AG04450 (cell line): ENCODE measurements at regions not wholly inside any gene's neighbourhood (a gene's known extent, or its start where the extent isn't known, plus 50 kb on each side); places are given as distances from the start of the nearest gene placed in this dataset.

Experiments used
- CTCF ChIA-PET: fragments of 300-600, 350-600 bp; formaldehyde crosslinking; extraction: SDS; loops from one replicate; lab custom pipeline; 2022; ENCODE audit warnings: antibody characterized with exemption, inconsistent platforms; lab: Charles Lee
- POLR2A ChIA-PET: fragments of 350-600 bp; formaldehyde crosslinking; extraction: SDS; loops from one replicate; lab custom pipeline; 2021; ENCODE audit warnings: antibody characterized with exemption, inconsistent platforms; lab: Yijun Ruan, JAX
- DNase-seq: peaks from one replicate; pipeline ENCODE4 v3.0.0-alpha.2; 2011; ENCODE audit warnings: low read depth, low spot score
- H3K27ac ChIP-seq: one replicate; pipeline ENCODE4 v1.5.1; 2012; ENCODE audit warnings: low read depth, low read length, control low read depth
- H3K27me3 ChIP-seq: one replicate; pipeline ENCODE4 v1.6.0; 2012; ENCODE audit warnings: low read length; ENCODE audit not compliant: control insufficient read depth, insufficient read depth
- H3K4me3 ChIP-seq: 2 replicates; pipeline ENCODE4 v1.5.1; 2011; ENCODE audit warnings: mild to moderate bottlenecking, low read depth, low read length, control low read depth
- H3K9me3 ChIP-seq: 2 replicates; pipeline ENCODE4 v1.5.1; 2012; ENCODE audit warnings: low read length; ENCODE audit not compliant: control insufficient read depth, insufficient read depth
- TF ChIP-seq, protein P1 (sequence below): IDR thresholded peaks from 2 replicates; pipeline ENCODE4 v1.5.1; 2011; ENCODE audit warnings: low read depth, low read length, control low read depth, inconsistent platforms

DNA sequence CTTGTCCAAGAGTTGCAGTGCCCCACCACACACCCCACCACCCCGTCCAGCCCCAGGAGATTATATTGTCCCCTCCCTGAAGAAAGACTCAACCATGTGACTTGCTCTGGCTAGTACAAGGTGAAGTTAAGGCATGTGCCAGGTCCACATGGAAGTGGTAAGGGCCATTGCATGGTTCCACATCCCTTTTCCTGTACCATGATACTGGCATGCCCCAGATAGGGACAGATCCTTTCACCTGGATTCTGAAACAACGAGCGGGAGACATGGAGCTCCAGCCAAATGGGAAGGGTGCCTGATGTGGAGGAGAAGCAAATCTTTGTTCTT is 141.5 kb upstream of the APCDD1 start:
- ChIA-PET POLR2A (no interaction called here), CTCF (no interaction called here)
- Histone ChIP-seq H3K27me3 (peaks cover 2% of the 10 kb centered on the region), H3K9me3 (no peaks in the 10 kb centered on the region), H3K4me3 (no peak overlapping the region), H3K27ac (no peak overlapping the region)
- no peak for DNase-seq
- TF ChIP-seq, protein P1, sequence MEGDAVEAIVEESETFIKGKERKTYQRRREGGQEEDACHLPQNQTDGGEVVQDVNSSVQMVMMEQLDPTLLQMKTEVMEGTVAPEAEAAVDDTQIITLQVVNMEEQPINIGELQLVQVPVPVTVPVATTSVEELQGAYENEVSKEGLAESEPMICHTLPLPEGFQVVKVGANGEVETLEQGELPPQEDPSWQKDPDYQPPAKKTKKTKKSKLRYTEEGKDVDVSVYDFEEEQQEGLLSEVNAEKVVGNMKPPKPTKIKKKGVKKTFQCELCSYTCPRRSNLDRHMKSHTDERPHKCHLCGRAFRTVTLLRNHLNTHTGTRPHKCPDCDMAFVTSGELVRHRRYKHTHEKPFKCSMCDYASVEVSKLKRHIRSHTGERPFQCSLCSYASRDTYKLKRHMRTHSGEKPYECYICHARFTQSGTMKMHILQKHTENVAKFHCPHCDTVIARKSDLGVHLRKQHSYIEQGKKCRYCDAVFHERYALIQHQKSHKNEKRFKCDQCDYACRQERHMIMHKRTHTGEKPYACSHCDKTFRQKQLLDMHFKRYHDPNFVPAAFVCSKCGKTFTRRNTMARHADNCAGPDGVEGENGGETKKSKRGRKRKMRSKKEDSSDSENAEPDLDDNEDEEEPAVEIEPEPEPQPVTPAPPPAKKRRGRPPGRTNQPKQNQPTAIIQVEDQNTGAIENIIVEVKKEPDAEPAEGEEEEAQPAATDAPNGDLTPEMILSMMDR, result no peak

- no peak for DNase-seq
- Histone ChIP-seq H3K9me3 (no peaks in the 10 kb centered on the region), H3K27me3 (peaks cover 2% of the 10 kb centered on the region), H3K4me3 (no peak overlapping the region), H3K27ac (no peak overlapping the region)
- TF ChIP-seq, protein P1, result no peak
- ChIA-PET POLR2A (no interaction called here), CTCF (no interaction called here)
These were observed 140.4 kb upstream of the APCDD1 start for GRCh38 chr18:10314066-10314465.

DNA sequence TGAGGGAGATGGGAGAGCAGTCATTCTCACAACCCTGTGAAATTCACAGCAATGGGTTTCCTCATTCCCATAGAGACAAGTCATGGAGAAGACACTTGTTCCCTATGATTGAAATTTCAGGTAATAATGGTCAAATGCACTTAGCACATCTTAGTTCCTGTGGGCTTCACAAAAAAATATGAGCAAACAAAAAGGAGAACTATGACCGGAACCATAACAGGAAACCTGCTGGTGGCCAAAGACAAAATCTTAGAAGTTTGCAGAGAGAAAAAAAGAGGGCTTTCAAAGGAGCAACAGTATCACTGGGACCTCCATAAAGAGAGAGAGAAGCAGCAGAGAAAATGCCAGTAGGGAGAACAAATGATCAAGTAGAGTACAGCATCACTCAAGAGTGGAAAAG is 138.9 kb upstream of the APCDD1 start:
- no peak for DNase-seq
- Histone ChIP-seq H3K4me3 (no peak overlapping the region), H3K9me3 (no peaks in the 10 kb centered on the region), H3K27me3 (peaks cover 2% of the 10 kb centered on the region), H3K27ac (no peak overlapping the region)
- ChIA-PET POLR2A (no interaction called here), CTCF (no interaction called here)
- TF ChIP-seq, protein P1, result no peak

GRCh38 chr18:10316778-10317177 is 137.7 kb upstream of the APCDD1 start:
- H3K27ac ChIP-seq, result no peak overlapping the region
- no peaks in the 10 kb centered on the region for H3K9me3 ChIP-seq
- POLR2A ChIA-PET, result no interaction called here
- CTCF ChIA-PET, result no interaction called here
- DNase-seq, result no peak
- TF ChIP-seq, protein P1, result no peak
- H3K4me3 ChIP-seq, result no peak overlapping the region
- H3K27me3 ChIP-seq, result peaks cover 2% of the 10 kb centered on the region

DNA sequence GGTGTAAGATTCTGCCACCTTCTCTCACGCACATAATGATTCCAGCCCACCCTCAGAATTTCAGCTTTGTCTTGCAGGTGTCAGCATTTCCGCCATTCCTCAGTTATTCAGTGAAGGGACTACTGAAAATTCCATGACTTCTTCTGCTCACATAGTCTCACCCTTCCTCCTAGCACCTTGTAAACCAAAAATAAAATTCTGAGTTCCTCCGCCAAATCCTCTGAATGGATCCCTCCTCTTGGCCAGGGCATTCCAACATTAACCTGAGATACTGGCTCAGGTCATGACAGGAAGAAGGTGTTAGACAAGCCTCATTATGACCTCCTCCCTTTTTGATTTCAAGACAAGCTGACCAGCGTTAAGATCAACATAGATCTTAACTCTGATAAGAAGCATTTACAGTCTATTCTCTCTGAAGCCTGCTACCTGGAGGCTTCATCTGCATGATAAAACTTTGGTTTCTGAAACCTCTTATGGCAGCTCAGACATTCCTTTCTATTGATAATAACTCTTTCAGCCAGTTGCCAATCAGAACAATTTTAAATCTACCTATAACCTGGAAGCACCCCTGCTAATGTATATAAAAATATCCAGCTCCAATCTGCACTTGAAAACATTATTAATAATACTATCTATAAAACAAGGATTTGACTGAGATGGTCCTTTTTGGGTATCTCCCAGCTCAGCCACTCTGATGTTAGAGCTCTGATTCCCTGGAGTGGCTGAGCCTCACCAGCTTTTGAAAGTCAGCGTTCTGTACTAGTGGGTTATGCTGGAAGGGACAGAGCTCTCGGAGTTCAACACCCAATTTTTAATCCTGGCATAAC is 136.4 kb upstream of the APCDD1 start:
- no peak for DNase-seq
- POLR2A ChIA-PET, result no interaction called here

More for the DNA sequence above, 136.4 kb upstream of the APCDD1 start:
- H3K27me3 ChIP-seq, result peaks cover 2% of the 10 kb centered on the region
- no peak overlapping the region for H3K27ac ChIP-seq
- no peaks in the 10 kb centered on the region for H3K9me3 ChIP-seq
- TF ChIP-seq, protein P1, result no peak
- H3K4me3 ChIP-seq, result no peak overlapping the region
- CTCF ChIA-PET, result no interaction called here
